HL-60 (cell line): ENCODE measurements at regions not wholly inside any gene's neighbourhood (a gene's known extent, or its start where the extent isn't known, plus 50 kb on each side); places are given as distances from the start of the nearest gene placed in this dataset.

Source experiments
- DNase-seq, 2 experiments: peaks; one replicate each; pipeline ENCODE4 v3.0.0-alpha.2; 2010 to 2020; ENCODE audit warnings: low read depth in 1 of 2, low spot score in 1 of 2
- H3K27ac ChIP-seq: fragments of 250-450 bp; sonication (Bioruptor Pico); replicated peaks from 2 replicates; pipeline ENCODE4 v1.5.1; 2020; ENCODE audit warnings: mild to moderate bottlenecking, moderate library complexity
- H3K27me3 ChIP-seq: fragments of 250-450 bp; sonication (Bioruptor Pico); 2 replicates; pipeline ENCODE4 v1.5.1; 2021; ENCODE audit warnings: mild to moderate bottlenecking, moderate library complexity; ENCODE audit not compliant: insufficient read depth, poor library complexity, severe bottlenecking
- H3K4me3 ChIP-seq: replicated peaks from 2 replicates; pipeline ENCODE4 v1.5.1; 2011; ENCODE audit warnings: mild to moderate bottlenecking, control low read depth, low read length; ENCODE audit not compliant: insufficient read depth
- CTCF ChIP-seq: IDR thresholded peaks from one replicate; pipeline ENCODE4 v1.5.1; 2011; ENCODE audit warnings: low read length, control low read depth, inconsistent platforms; ENCODE audit not compliant: insufficient read depth
- GABPA ChIP-seq: IDR thresholded peaks from 2 replicates; pipeline ENCODE4 v1.6.1; 2012; ENCODE audit warnings: low read depth
- POLR2AphosphoS5 ChIP-seq: IDR thresholded peaks from 2 replicates; pipeline ENCODE4 v1.6.1; 2012; ENCODE audit warnings: low read depth
- SPI1 ChIP-seq: IDR thresholded peaks from 2 replicates; pipeline ENCODE4 v1.6.1; 2012; ENCODE audit warnings: low read depth, mild to moderate bottlenecking, borderline replicate concordance
- TF ChIP-seq, protein P1 (sequence below): IDR thresholded peaks from 2 replicates; pipeline ENCODE4 v1.6.1; 2012; ENCODE audit warnings: low read depth; ENCODE audit not compliant: insufficient replicate concordance

DNA sequence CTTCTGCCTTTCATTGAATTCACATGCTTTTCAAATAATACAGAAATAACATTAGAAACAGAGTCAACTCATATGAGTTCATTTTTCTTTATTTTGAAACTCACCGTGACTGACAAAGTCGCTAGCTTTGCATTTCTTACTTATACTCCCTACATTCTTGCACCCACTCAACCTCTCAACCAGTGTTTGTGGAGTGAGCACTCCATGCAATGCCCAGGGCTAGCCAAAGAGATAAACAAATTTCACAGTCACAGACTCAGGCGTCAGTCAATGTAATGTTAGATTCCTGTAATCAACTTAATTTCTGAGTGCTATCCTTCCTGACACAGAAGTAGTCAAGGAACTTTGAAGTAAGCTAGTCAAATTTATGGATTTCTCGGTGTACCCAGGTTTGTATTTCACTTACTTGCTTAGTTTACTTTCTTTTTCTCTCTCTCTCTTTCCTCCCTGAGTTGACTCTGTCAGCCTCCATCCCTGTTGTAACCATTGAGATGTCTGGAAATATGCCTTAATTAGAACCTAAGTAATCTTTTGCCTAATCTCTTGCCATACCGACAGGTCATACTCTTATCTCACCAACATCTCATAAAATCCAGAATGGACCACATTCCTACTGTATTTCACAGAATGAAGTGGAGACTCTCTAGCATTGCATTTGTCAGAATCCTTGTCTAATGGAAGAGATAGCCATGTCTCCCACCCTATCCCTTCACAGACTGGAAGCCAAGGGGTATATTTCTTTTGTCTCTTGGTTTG is 413.0 kb downstream of the AEBP2 start:
- no peaks in the 10 kb centered on the region for H3K27me3 ChIP-seq
- no peak overlapping the region for H3K27ac ChIP-seq
- H3K4me3 ChIP-seq = no peak overlapping the region
- no peak for TF ChIP-seq SPI1
- no peak for TF ChIP-seq CTCF
- TF ChIP-seq, protein P1, sequence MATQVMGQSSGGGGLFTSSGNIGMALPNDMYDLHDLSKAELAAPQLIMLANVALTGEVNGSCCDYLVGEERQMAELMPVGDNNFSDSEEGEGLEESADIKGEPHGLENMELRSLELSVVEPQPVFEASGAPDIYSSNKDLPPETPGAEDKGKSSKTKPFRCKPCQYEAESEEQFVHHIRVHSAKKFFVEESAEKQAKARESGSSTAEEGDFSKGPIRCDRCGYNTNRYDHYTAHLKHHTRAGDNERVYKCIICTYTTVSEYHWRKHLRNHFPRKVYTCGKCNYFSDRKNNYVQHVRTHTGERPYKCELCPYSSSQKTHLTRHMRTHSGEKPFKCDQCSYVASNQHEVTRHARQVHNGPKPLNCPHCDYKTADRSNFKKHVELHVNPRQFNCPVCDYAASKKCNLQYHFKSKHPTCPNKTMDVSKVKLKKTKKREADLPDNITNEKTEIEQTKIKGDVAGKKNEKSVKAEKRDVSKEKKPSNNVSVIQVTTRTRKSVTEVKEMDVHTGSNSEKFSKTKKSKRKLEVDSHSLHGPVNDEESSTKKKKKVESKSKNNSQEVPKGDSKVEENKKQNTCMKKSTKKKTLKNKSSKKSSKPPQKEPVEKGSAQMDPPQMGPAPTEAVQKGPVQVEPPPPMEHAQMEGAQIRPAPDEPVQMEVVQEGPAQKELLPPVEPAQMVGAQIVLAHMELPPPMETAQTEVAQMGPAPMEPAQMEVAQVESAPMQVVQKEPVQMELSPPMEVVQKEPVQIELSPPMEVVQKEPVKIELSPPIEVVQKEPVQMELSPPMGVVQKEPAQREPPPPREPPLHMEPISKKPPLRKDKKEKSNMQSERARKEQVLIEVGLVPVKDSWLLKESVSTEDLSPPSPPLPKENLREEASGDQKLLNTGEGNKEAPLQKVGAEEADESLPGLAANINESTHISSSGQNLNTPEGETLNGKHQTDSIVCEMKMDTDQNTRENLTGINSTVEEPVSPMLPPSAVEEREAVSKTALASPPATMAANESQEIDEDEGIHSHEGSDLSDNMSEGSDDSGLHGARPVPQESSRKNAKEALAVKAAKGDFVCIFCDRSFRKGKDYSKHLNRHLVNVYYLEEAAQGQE = no peak
- TF ChIP-seq GABPA = no peak
- no peak for TF ChIP-seq POLR2AphosphoS5
- DNase-seq = no peak

- Histone ChIP-seq H3K27me3 (no peaks in the 10 kb centered on the region), H3K27ac (no peak overlapping the region), H3K4me3 (no peak overlapping the region)
- no peak for TF ChIP-seq POLR2AphosphoS5
- TF ChIP-seq, protein P1 = no peak
- TF ChIP-seq CTCF = no peak
- TF ChIP-seq SPI1 = no peak
- TF ChIP-seq GABPA = no peak
- DNase-seq = no peak
Measured at GRCh38 chr12:19855851-19856250, 416.6 kb downstream of the AEBP2 start.

DNA sequence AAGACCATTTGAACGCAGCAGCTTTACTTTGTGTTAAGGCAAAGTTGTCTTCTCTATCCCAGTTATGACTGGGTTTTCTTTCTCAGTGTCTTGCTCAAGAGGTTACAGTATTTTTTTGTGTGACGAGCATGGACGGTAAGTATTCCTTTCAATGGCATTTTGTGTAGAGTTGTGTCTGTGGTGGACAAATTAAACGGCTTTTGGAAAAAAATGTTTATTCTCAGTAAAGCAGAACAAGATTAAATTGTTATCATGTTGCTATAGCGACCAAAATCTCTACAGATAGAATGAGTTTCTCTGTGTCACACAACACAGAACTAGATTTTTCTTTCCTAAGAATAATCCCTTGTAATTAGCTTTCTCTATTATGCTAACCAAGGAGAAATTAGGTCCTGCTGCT is 417.1 kb downstream of the AEBP2 start:
- no peak for DNase-seq
- no peak overlapping the region for H3K27ac ChIP-seq
- TF ChIP-seq CTCF = no peak
- no peak for TF ChIP-seq GABPA
- no peak for TF ChIP-seq SPI1
- no peak for TF ChIP-seq POLR2AphosphoS5
- TF ChIP-seq, protein P1 = no peak
- H3K27me3 ChIP-seq = no peaks in the 10 kb centered on the region
- H3K4me3 ChIP-seq = no peak overlapping the region
